ENCODE measurements at regions not wholly inside any gene's neighbourhood (a gene's known extent, or its start where the extent isn't known, plus 50 kb on each side); places are given as distances from the start of the nearest gene placed in this dataset.

- no peak for DNase-seq (ENCODE audit: low read depth in 2 of 2)
Measured at GRCh38 chr10:89829262-89829886, 128.0 kb downstream of the KIF20B start.

- DNase-seq (ENCODE audit: low read depth in 2 of 2), result no peak
Measured at GRCh38 chr10:89829887-89830269, 128.5 kb downstream of the KIF20B start.

GRCh38 chr10:89830624-89831023 lies 129.2 kb downstream of the KIF20B start:
- DNase-seq (ENCODE audit: low read depth in 2 of 2), result no peak

GRCh38 chr10:89836840-89837164 lies 135.4 kb downstream of the KIF20B start:
- DNase-seq (ENCODE audit: low read depth in 2 of 2), result no peak

GRCh38 chr10:89837165-89838043 lies 136.0 kb downstream of the KIF20B start:
- no peak for DNase-seq (ENCODE audit: low read depth in 2 of 2)

GRCh38 chr10:89838044-89838615 lies 136.7 kb downstream of the KIF20B start:
- DNase-seq (ENCODE audit: low read depth in 2 of 2), result no peak

GRCh38 chr10:89845541-89846280 lies 144.3 kb downstream of the KIF20B start:
- DNase-seq (ENCODE audit: low read depth in 2 of 2), result no peak

GRCh38 chr10:89846281-89846630 lies 144.9 kb downstream of the KIF20B start:
- no peak for DNase-seq (ENCODE audit: low read depth in 2 of 2)

GRCh38 chr10:89846786-89847185 lies 145.4 kb downstream of the KIF20B start:
- no peak for DNase-seq (ENCODE audit: low read depth in 2 of 2)

- DNase-seq (ENCODE audit: low read depth in 2 of 2), result no peak
Measured at GRCh38 chr10:89852872-89853271, 151.5 kb downstream of the KIF20B start.

GRCh38 chr10:89853781-89854191 lies 152.4 kb downstream of the KIF20B start:
- DNase-seq (ENCODE audit: low read depth in 2 of 2), result no peak

GRCh38 chr10:89857431-89858042 lies 156.1 kb downstream of the KIF20B start:
- no peak for DNase-seq (ENCODE audit: low read depth in 2 of 2)

GRCh38 chr10:89861199-89861573 lies 159.8 kb downstream of the KIF20B start:
- no peak for DNase-seq (ENCODE audit: low read depth in 2 of 2)

- peak in 1 of 2 donors; percentile 21 for DNase-seq (ENCODE audit: low read depth in 2 of 2)
Measured at GRCh38 chr10:89861584-89862301, 160.4 kb downstream of the KIF20B start.

- no peak for DNase-seq (ENCODE audit: low read depth in 2 of 2)
Measured at GRCh38 chr10:89867964-89868363, 166.6 kb downstream of the KIF20B start.

- DNase-seq (ENCODE audit: low read depth in 2 of 2), result no peak
Measured at GRCh38 chr10:89869180-89869579, 167.8 kb downstream of the KIF20B start.

- no peak for DNase-seq (ENCODE audit: low read depth in 2 of 2)
Measured at GRCh38 chr10:89869592-89870156, 168.3 kb downstream of the KIF20B start.

- no peak for DNase-seq (ENCODE audit: low read depth in 2 of 2)
Measured at GRCh38 chr10:89870936-89871335, 169.5 kb downstream of the KIF20B start.

- no peak for DNase-seq (ENCODE audit: low read depth in 2 of 2)
Measured at GRCh38 chr10:89873055-89873454, 171.7 kb downstream of the KIF20B start.

- DNase-seq (ENCODE audit: low read depth in 2 of 2), result no peak
Measured at GRCh38 chr10:89875557-89875956, 174.2 kb downstream of the KIF20B start.

GRCh38 chr10:89879121-89879520 lies 177.7 kb downstream of the KIF20B start:
- DNase-seq (ENCODE audit: low read depth in 2 of 2), result no peak

Measured in stimulated activated CD8-positive, alpha-beta memory T cell treated with anti-CD3 and anti-CD28 coated beads, Interleukin-15, amount 100 ng/mL, for 48 hours (primary cell).